ENCODE measurements at regions not wholly inside any gene's neighbourhood (a gene's known extent, or its start where the extent isn't known, plus 50 kb on each side); places are given as distances from the start of the nearest gene placed in this dataset.

DNA sequence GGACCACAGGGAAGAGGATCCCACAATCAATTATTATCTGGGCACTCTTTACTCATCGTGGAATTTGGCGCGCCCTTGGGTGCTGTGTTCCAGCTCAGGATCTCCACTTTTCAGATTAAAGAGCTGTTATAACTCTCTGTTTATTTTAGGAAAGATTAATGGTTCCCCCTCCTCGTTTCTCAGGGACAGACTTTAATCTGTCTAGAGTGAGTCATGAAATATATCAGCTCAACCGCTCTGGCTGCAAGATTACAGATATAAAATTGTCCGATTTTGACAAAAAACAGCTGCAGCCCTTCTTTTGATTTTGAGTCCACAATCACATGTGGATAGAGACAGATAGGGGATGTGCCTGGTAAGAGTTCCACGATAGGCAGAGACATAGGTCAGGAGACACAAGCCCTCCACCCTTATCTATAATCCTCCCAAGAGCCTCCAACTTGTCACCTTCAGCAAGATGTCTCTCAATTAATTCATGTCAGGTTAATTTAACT, 77.6 kb upstream of the ANKRD55 start:
- H3K4me3 ChIP-seq (ENCODE audit: low read length): no peak overlapping the region
- no peak overlapping the region for H3K9ac ChIP-seq (ENCODE audit: low read depth, low read length)
- H3K27me3 ChIP-seq (ENCODE audit: insufficient read depth, low read length): no peaks in the 10 kb centered on the region
- no peaks in the 10 kb centered on the region for H3K36me3 ChIP-seq (ENCODE audit: insufficient read depth, low read length)
- peaks cover 2% of the 10 kb centered on the region; the same call in 1 of the 2 replicates for H3K4me1 ChIP-seq (ENCODE audit: insufficient read depth, low read length)
- peaks cover 10% of the 10 kb centered on the region; the same call in 1 of the 2 replicates for H3K9me3 ChIP-seq (ENCODE audit: insufficient read depth, low read depth, low read length)
- 97% methylated on average over 6 of the region's 7 CpGs for WGBS
- no peak overlapping the region for H3K27ac ChIP-seq (ENCODE audit: low read depth, low read length)

DNA sequence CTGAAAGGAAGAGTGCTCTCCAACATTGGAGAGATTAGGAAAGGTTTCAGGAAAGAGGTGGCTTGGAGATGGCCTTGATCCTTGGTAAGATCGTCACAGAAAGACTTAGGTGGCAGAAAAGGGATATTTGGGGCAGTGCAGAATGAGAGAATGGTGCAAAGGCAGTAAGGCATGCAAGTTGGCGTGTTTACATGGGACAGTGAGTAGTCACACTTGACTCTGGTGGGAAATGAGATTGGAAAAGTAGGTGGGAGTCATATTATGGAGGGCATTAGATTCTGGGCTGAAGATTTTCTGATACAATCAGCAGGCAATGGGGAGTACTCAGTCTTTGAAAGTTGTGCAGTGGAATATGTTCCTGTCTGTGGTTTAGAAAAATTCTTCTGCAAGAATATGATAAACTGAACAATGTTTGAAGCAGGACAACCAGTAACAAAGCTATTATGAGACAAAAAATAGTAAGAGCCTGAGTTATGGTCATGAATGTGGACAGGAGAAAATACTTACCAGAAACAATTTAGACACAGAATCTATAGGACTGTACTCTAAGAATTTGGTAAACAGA, 76.2 kb upstream of the ANKRD55 start:
- Histone ChIP-seq H3K27ac (ENCODE audit: low read depth, low read length) (no peak overlapping the region), H3K4me1 (ENCODE audit: insufficient read depth, low read length) (no peaks in the 10 kb centered on the region), H3K9ac (ENCODE audit: low read depth, low read length) (no peak overlapping the region), H3K36me3 (ENCODE audit: insufficient read depth, low read length) (no peaks in the 10 kb centered on the region), H3K27me3 (ENCODE audit: insufficient read depth, low read length) (no peaks in the 10 kb centered on the region), H3K4me3 (ENCODE audit: low read length) (no peak overlapping the region), H3K9me3 (ENCODE audit: insufficient read depth, low read depth, low read length) (peaks cover 14% of the 10 kb centered on the region; the same call in 1 of the 2 replicates)
- 91% methylated on average over 2 of the region's 2 CpGs for WGBS

DNA sequence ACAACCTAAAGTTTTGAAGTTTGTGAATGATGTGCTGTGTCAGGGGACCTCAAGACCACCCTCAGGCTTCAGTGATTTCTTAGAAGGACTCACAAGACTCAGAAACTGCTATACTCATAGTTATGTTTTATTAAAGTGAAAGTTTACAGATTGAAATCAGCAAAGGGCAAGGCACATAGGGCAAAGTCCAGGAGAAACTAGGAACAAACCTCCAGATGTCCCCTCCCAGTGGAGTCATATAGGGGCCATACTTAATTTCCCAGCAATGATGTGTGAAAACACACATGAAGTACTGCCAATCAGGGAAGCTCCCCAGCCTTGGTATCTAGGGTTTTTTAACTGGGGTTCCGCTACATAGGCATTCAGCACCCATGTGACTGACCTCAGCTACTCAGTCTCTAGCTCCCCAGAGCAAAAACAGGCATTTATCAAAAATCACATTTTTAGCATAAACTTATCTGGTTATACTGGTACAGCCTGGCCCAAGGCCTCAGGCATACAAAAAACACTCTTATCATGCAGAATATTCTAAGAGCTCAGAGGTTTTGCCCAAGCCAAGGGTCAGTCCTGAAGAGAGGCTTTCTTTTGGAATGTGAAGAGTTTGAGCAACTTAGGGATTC, 74.7 kb upstream of the ANKRD55 start:
- 96% methylated on average over 1 of the region's 1 CpG for WGBS
- Histone ChIP-seq H3K4me3 (ENCODE audit: low read length) (no peak overlapping the region), H3K4me1 (ENCODE audit: insufficient read depth, low read length) (no peaks in the 10 kb centered on the region), H3K9ac (ENCODE audit: low read depth, low read length) (no peak overlapping the region), H3K36me3 (ENCODE audit: insufficient read depth, low read length) (no peaks in the 10 kb centered on the region), H3K9me3 (ENCODE audit: insufficient read depth, low read depth, low read length) (peaks cover 14% of the 10 kb centered on the region; the same call in 1 of the 2 replicates), H3K27ac (ENCODE audit: low read depth, low read length) (no peak overlapping the region), H3K27me3 (ENCODE audit: insufficient read depth, low read length) (no peaks in the 10 kb centered on the region)

DNA sequence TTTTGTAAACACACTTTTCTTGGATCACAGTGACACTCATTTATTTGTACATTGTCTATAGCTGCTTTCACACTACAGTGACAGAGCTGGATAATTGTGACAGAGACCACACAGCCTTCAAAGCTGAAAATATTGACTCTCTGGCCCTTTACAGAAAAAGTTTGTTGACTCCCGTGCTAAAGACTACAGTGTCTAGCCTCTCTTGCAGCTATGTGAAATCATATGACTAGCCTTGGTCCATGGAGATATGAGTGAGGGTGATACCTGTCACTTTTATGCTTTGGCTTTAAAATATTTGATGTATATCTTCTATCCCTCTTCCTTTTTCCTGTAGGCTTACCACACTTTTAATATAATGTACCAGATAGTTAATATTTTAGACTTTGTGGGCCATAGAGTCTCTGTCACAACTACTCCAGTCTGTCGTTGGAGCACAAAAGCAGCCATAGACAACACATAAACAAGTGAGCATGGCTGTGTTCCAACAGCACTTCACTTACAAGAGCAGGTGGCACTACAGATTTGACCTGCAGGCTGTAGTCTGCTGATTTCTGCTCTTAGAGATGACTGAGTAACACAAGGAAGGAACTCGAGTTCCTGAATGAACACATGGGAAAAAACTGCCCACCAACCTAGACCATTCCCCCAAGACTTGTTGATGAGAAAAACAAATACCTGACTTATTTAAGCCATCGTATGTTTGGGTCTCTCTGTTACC, 73.5 kb upstream of the ANKRD55 start:
- Histone ChIP-seq H3K27ac (ENCODE audit: low read depth, low read length) (no peak overlapping the region), H3K9me3 (ENCODE audit: insufficient read depth, low read depth, low read length) (peaks cover 14% of the 10 kb centered on the region; the same call in 1 of the 2 replicates), H3K4me3 (ENCODE audit: low read length) (no peak overlapping the region), H3K36me3 (ENCODE audit: insufficient read depth, low read length) (no peaks in the 10 kb centered on the region), H3K9ac (ENCODE audit: low read depth, low read length) (no peak overlapping the region), H3K4me1 (ENCODE audit: insufficient read depth, low read length) (no peaks in the 10 kb centered on the region), H3K27me3 (ENCODE audit: insufficient read depth, low read length) (no peaks in the 10 kb centered on the region)
- 99% methylated on average over 4 of the region's 4 CpGs for WGBS

DNA sequence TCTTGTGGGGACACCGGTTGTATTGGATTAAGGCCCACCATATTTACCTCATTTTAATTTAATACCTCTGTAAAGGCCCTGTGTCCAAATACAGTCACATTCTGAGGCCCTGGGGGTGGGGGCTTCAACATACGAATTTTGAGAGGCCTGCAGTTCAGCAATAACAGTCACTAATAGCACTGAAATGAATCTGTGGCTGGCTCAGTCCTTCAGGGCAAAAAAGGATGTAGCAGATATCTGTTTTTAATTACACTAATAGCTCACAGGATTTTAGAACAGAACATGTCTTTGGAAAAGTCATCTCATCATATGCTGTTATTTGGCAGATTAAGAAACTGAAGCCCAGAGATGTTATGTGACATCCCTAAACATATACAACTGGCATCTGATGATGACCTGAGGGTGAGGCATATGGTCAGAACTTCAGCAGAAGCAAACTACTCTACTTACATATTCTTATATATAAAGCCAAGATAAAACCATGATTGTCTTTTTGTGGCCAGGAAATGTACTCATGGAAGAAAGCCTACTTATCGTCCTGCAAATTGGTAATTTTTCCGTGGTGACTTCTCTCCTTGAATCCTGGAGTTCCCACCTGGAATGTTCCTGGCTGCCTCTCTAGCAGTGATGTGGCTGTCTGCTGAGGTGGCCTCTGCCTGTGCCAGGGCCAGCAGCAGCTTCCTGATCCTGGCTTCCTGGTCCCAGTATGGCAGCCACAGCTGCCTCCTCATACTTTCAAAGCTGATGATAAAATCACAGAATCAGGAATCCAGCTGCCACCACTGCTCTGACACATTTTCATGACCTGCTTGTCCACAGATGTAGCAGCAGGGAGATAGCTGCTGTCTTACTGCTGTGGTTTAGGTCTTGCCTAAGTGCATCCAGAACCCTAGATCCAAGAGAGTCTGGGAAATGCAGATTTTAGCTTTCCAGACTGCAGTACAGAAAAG, 72.1 kb upstream of the ANKRD55 start:
- Histone ChIP-seq H3K27me3 (ENCODE audit: insufficient read depth, low read length) (no peaks in the 10 kb centered on the region), H3K4me3 (ENCODE audit: low read length) (no peak overlapping the region), H3K9ac (ENCODE audit: low read depth, low read length) (no peak overlapping the region), H3K9me3 (ENCODE audit: insufficient read depth, low read depth, low read length) (peaks cover 14% of the 10 kb centered on the region; the same call in 1 of the 2 replicates), H3K36me3 (ENCODE audit: insufficient read depth, low read length) (no peaks in the 10 kb centered on the region), H3K27ac (ENCODE audit: low read depth, low read length) (no peak overlapping the region), H3K4me1 (ENCODE audit: insufficient read depth, low read length) (no peaks in the 10 kb centered on the region)
- WGBS: 79% methylated on average over 4 of the region's 4 CpGs

DNA sequence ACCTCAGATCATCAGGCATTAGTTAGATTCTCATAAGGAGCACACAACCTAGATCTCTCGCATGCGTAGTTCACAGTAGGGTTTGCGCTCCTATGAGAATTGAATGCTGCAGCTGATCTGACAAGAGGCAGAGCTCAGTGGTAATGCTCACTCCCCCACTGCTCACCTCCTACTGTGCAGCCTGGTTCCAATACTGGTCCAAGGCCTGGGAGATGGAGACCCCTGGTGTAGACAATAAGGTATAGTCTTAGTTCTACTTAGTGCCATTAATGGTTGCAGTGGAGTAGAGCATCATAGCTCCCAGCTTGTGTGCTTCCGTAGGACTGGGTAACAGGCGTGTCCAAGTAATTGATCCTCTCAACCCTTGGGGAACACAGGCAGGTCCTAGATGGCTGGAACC, 70.4 kb upstream of the ANKRD55 start:
- Histone ChIP-seq H3K27ac (ENCODE audit: low read depth, low read length) (no peak overlapping the region), H3K4me3 (ENCODE audit: low read length) (no peak overlapping the region), H3K9me3 (ENCODE audit: insufficient read depth, low read depth, low read length) (peaks cover 14% of the 10 kb centered on the region; the same call in 1 of the 2 replicates), H3K27me3 (ENCODE audit: insufficient read depth, low read length) (no peaks in the 10 kb centered on the region), H3K4me1 (ENCODE audit: insufficient read depth, low read length) (no peaks in the 10 kb centered on the region), H3K9ac (ENCODE audit: low read depth, low read length) (no peak overlapping the region), H3K36me3 (ENCODE audit: insufficient read depth, low read length) (no peaks in the 10 kb centered on the region)
- 96% methylated on average over 5 of the region's 5 CpGs for WGBS

DNA sequence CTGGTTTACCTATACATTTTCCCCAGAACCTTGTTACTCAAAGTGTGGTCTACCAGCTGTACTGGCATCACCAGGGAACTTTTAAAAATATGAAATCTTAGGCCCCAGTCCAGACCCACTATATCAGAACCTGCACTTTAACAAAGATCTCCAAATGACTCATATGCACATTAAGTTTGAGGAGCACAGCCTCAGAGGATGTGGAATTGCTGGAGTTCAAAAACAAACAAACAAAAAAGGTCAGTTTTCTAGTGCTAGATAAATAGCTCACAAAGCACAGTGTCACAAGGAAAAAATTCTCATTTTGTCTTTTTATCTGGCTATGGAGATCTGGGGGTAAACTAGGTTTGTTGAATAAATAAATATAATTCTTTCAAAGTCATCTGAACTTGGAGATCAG, 68.9 kb upstream of the ANKRD55 start:
- Histone ChIP-seq H3K36me3 (ENCODE audit: insufficient read depth, low read length) (no peaks in the 10 kb centered on the region), H3K27me3 (ENCODE audit: insufficient read depth, low read length) (no peaks in the 10 kb centered on the region), H3K4me3 (ENCODE audit: low read length) (no peak overlapping the region), H3K27ac (ENCODE audit: low read depth, low read length) (no peak overlapping the region), H3K9me3 (ENCODE audit: insufficient read depth, low read depth, low read length) (peaks cover 14% of the 10 kb centered on the region; the same call in 1 of the 2 replicates), H3K4me1 (ENCODE audit: insufficient read depth, low read length) (no peaks in the 10 kb centered on the region), H3K9ac (ENCODE audit: low read depth, low read length) (no peak overlapping the region)

DNA sequence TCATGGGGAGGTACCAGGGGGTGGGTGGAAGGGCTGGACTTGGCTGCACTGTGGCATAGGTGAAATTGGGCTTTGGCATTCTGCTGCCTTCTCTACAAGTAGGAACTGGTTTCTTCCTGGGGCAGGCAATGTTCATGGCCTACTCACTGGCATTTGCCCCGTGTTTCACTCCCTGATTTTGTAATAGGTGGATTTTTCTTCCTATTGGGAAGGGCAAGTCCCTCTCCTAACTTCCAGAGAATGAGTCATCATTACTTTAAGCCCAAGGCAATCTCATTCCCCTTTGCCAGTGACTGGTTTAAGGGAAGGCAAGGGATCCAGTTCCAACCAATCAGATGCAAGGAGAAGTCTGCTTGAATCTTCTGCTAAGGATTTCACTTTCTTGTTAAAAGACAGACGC, 67.9 kb upstream of the ANKRD55 start:
- H3K4me1 ChIP-seq (ENCODE audit: insufficient read depth, low read length): no peaks in the 10 kb centered on the region
- no peaks in the 10 kb centered on the region for H3K27me3 ChIP-seq (ENCODE audit: insufficient read depth, low read length)
- peaks cover 5% of the 10 kb centered on the region; the same call in 1 of the 2 replicates for H3K9me3 ChIP-seq (ENCODE audit: insufficient read depth, low read depth, low read length)
- no peak overlapping the region for H3K9ac ChIP-seq (ENCODE audit: low read depth, low read length)
- 95% methylated on average over 2 of the region's 2 CpGs for WGBS
- no peak overlapping the region for H3K4me3 ChIP-seq (ENCODE audit: low read length)
- no peak overlapping the region for H3K27ac ChIP-seq (ENCODE audit: low read depth, low read length)
- no peaks in the 10 kb centered on the region for H3K36me3 ChIP-seq (ENCODE audit: insufficient read depth, low read length)

DNA sequence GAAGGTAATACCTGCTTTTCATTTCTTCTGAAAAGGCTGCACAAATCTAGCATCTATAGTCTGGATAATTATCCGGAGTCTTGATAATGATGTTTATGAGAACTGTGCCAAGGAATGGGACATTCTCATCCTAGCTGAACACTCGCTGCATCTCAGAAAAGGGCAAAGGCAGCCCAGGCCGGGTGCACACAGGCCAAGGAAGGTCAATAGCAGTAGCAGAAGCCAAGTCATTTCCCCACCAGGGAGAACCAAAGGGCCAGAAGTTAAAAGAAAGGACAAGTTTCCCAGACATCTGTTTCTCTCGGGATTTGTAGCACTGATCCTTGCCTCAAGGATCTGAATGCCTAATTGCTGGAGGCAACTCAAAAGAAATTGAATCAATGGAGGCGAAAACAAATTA, 66.1 kb upstream of the ANKRD55 start:
- Histone ChIP-seq H3K27ac (ENCODE audit: low read depth, low read length) (no peak overlapping the region), H3K9me3 (ENCODE audit: insufficient read depth, low read depth, low read length) (no peaks in the 10 kb centered on the region; the same call in 1 of the 2 replicates), H3K36me3 (ENCODE audit: insufficient read depth, low read length) (no peaks in the 10 kb centered on the region), H3K27me3 (ENCODE audit: insufficient read depth, low read length) (no peaks in the 10 kb centered on the region), H3K4me3 (ENCODE audit: low read length) (no peak overlapping the region), H3K4me1 (ENCODE audit: insufficient read depth, low read length) (no peaks in the 10 kb centered on the region), H3K9ac (ENCODE audit: low read depth, low read length) (no peak overlapping the region)
- WGBS: 95% methylated on average over 5 of the region's 5 CpGs

DNA sequence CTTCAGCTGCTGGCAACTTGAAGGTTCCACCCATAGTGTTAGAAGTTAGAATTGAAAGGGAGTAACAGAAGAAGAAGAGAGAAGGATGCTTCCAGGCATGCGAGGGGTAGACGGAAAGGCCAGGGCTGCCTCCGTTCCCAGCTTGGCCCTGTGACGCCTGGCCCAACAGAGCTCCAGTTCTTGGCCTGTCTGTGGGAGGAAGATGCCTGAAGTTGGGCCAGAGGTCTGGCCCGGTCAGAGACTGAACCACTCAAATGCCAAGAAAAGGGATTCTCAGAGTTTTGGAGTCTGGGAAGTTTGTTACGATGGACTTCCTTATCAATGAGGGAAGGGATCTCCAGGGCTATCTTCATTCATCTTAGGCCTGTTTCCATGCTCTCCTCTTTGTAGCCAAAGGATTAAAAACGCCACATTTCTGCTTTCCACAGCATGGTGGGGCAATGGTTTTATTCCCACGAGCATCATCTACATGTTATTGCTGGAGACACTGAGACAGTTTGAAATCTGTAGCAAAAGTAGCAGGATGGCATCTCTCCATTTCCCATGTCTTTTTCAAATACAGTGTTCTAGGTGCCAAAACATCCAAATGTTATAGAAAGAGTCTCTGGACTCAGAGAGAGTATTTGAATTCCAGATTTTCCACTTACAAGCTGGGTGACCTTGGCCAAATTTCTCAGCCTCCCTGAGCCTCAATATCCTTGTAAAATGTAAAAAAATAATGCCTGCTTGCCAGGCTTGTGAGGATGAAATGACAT, 65.4 kb upstream of the ANKRD55 start:
- H3K27ac ChIP-seq (ENCODE audit: low read depth, low read length): no peak overlapping the region
- no peaks in the 10 kb centered on the region for H3K36me3 ChIP-seq (ENCODE audit: insufficient read depth, low read length)
- WGBS: 94% methylated on average over 8 of the region's 8 CpGs
- H3K27me3 ChIP-seq (ENCODE audit: insufficient read depth, low read length): no peaks in the 10 kb centered on the region
- H3K9ac ChIP-seq (ENCODE audit: low read depth, low read length): no peak overlapping the region
- H3K4me3 ChIP-seq (ENCODE audit: low read length): no peak overlapping the region
- no peaks in the 10 kb centered on the region; the same call in 1 of the 2 replicates for H3K9me3 ChIP-seq (ENCODE audit: insufficient read depth, low read depth, low read length)
- no peaks in the 10 kb centered on the region for H3K4me1 ChIP-seq (ENCODE audit: insufficient read depth, low read length)

Measured in HUES64 (cell line).